Neutrophil (primary cell): ENCODE measurements at regions not wholly inside any gene's neighbourhood (a gene's known extent, or its start where the extent isn't known, plus 50 kb on each side); places are given as distances from the start of the nearest gene placed in this dataset.

ENCODE experiments used
- H3K27ac ChIP-seq: fragments of 200-600 bp; sonication (generic); 2 replicates; pipeline ENCODE4 v1.5.1; 2016; ENCODE audit warnings: mild to moderate bottlenecking, moderate library complexity
- H3K27me3 ChIP-seq: fragments of 200-600 bp; sonication (generic); 2 replicates; pipeline ENCODE4 v1.6.0; 2016; ENCODE audit warnings: mild to moderate bottlenecking
- H3K36me3 ChIP-seq: fragments of 200-600 bp; sonication (generic); 2 replicates; pipeline ENCODE4 v1.5.1; 2017
- H3K4me1 ChIP-seq, 2 experiments: fragments of 200-600 bp in 1 of 2; sonication (generic) in 1 of 2; 1 replicate in 1 of 2; 2 replicates in 1 of 2; pipeline versions ENCODE4 v1.5.1 to v1.6.1; 2013 to 2016; ENCODE audit warnings: low read depth in 1 of 2, low read length in 1 of 2, mild to moderate bottlenecking in 1 of 2, moderate library complexity in 1 of 2; ENCODE audit not compliant: control insufficient read depth in 1 of 2, insufficient read depth in 1 of 2
- H3K4me3 ChIP-seq, 2 experiments: fragments of 200-600 bp in 1 of 2; sonication (generic) in 1 of 2; 1 replicate in 1 of 2; 2 replicates in 1 of 2; pipeline ENCODE4 v1.5.1; 2013 to 2016; ENCODE audit warnings: low read depth in 1 of 2, low read length in 1 of 2, mild to moderate bottlenecking in 1 of 2, moderate library complexity in 1 of 2
- H3K9me3 ChIP-seq: fragments of 200-600 bp; sonication (generic); 2 replicates; pipeline ENCODE4 v1.5.1; 2016
- CTCF ChIP-seq: fragments of 200-600 bp; sonication (generic); IDR thresholded peaks from 2 replicates; pipeline ENCODE4 v1.5.1; 2016; ENCODE audit warnings: antibody characterized with exemption

- H3K9me3 ChIP-seq: no peaks in the 10 kb centered on the region
- no peak overlapping the region for H3K27ac ChIP-seq
- no peaks in the 10 kb centered on the region for H3K36me3 ChIP-seq
- H3K4me1 ChIP-seq: peaks cover 28 to 53% of the 10 kb centered on the region in 2 experiments
- no peak overlapping the region for H3K4me3 ChIP-seq
- no peak for TF ChIP-seq CTCF
- H3K27me3 ChIP-seq: no peaks in the 10 kb centered on the region
Measured at GRCh38 chr1:168482106-168482505, 61.7 kb downstream of the XCL2 start.

DNA sequence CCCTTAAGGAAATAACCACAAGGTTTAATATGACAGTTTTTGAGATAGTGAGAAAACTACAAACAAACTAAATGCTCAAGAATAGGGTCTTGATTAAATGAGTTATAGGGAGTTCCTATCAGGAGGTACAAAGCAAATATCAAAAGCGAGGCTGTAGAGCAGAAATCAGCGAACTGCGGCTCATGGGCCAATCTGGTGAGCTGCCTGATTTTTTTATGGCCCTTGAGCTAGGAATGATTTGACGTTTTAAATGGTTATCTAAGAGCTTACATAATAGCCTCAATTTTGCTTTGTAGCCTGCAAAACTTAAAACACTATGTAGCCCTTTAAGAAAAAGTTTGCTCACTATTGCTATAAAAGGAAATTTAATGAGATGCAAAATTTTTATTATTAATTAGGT, 62.2 kb downstream of the XCL2 start:
- H3K36me3 ChIP-seq: no peaks in the 10 kb centered on the region
- peaks cover 33 to 58% of the 10 kb centered on the region in 2 experiments for H3K4me1 ChIP-seq
- H3K4me3 ChIP-seq: no peak overlapping the region
- H3K27me3 ChIP-seq: no peaks in the 10 kb centered on the region
- no peak overlapping the region for H3K27ac ChIP-seq
- H3K9me3 ChIP-seq: no peaks in the 10 kb centered on the region
- TF ChIP-seq CTCF: no peak

DNA sequence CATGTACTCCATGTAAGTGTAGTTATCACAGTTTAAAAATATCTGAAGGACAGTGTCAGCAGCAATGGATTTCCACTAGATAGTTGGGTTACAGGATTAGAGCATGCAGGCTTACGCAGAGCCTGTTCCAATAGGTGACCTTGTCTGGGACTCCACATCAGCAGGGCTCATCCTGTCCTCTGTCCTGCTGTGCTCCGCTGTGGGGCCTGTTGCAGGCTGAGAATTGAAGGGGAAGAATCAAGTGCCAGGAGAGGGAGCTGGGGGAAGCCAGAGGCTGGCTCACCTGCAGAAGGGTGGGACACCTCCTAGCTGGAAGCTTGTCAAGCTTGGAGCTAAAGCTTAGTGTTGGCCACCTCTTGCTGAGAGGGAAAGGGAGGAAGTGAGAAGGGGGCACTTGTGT, 62.8 kb downstream of the XCL2 start:
- Histone ChIP-seq H3K27me3 (no peaks in the 10 kb centered on the region), H3K4me3 (no peak overlapping the region), H3K4me1 (peaks cover 36 to 60% of the 10 kb centered on the region in 2 experiments), H3K36me3 (no peaks in the 10 kb centered on the region), H3K27ac (no peak overlapping the region), H3K9me3 (no peaks in the 10 kb centered on the region)
- no peak for TF ChIP-seq CTCF

GRCh38 chr1:168477792-168478191, 66.0 kb downstream of the XCL2 start:
- TF ChIP-seq CTCF: no peak
- Histone ChIP-seq H3K27me3 (no peaks in the 10 kb centered on the region), H3K27ac (peak overlapping the region; percentile 55)

DNA sequence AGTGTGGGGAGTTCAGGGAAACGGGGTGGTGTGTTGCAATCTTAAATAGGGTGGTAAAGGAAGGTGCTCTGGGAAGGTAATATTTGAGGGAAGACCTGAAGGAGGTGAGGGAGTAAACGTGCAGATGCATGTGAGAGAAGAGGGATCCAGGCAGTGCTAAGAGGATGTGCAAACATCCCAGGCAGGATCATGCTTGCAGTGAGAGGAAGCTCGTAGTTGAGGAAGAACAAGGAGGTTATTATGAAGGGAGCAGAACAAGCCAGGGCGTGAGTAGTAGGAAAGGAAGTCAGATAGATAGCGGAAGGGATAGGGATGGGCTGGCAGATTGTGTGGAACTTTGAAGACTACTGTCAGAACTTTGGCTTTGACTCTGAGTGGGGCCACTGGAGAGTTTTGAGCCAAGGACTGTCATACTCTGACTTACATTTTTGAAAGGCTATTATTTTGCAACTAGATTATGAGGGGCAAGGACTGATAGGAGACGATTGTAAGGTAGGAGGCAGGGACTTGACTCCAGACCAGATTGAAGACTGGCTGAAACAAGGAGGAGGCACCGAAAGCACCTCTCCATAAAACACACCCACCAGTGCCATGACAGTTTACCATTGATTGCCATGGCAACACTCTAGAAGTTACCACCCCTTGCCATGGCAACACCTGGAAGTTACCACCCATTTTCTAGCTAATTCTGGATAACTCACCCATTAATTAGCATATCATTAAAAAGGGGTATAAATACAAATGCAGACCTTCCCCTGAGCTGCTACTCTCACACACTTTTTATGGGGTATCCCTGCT, 67.0 kb downstream of the XCL2 start:
- no peak for TF ChIP-seq CTCF
- Histone ChIP-seq H3K27me3 (no peaks in the 10 kb centered on the region), H3K4me3 (no peak overlapping the region), H3K27ac (peak overlapping the region; percentile 55), H3K36me3 (no peaks in the 10 kb centered on the region), H3K4me1 (peaks cover 28 to 33% of the 10 kb centered on the region in 2 experiments), H3K9me3 (no peaks in the 10 kb centered on the region)

More at GRCh38 chr1:168477792-168478191, 66.0 kb downstream of the XCL2 start:
- peaks cover 28 to 33% of the 10 kb centered on the region in 2 experiments for H3K4me1 ChIP-seq
- H3K36me3 ChIP-seq: no peaks in the 10 kb centered on the region
- no peak overlapping the region for H3K4me3 ChIP-seq
- no peaks in the 10 kb centered on the region for H3K9me3 ChIP-seq
